GM19240 (cell line): ENCODE measurements at regions not wholly inside any gene's neighbourhood (a gene's known extent, or its start where the extent isn't known, plus 50 kb on each side); places are given as distances from the start of the nearest gene placed in this dataset.
"Not testable (repeated sequence)": the region's sequence is repeated elsewhere in the genome, so short reads cannot be mapped to it uniquely, and the experiment has no call there.

Experiments
- DNase-seq: peaks from one replicate; pipeline ENCODE4 v3.0.0; 2011; ENCODE audit warnings: low spot score; ENCODE audit not compliant: insufficient read length

GRCh38 chr11:95443386-95443785 lies 212.4 kb upstream of the SESN3 start:
- peak; percentile 8 for DNase-seq

- DNase-seq: no peak
These were observed 211.6 kb upstream of the SESN3 start for GRCh38 chr11:95442531-95443050.

- no peak for DNase-seq
These were observed 204.8 kb upstream of the SESN3 start for GRCh38 chr11:95435628-95436353.

- DNase-seq: no peak
These were observed 204.2 kb upstream of the SESN3 start for GRCh38 chr11:95435192-95435591.

- DNase-seq: no peak
These were observed 203.6 kb upstream of the SESN3 start for GRCh38 chr11:95434489-95435057.

- DNase-seq: no peak
These were observed 203.0 kb upstream of the SESN3 start for GRCh38 chr11:95434009-95434408.

GRCh38 chr11:95432714-95433503 lies 201.9 kb upstream of the SESN3 start:
- no peak for DNase-seq

GRCh38 chr11:95429376-95429907 lies 198.4 kb upstream of the SESN3 start:
- no peak for DNase-seq

- DNase-seq: no peak
These were observed 195.9 kb upstream of the SESN3 start for GRCh38 chr11:95426823-95427462.

- no peak for DNase-seq
These were observed 188.9 kb upstream of the SESN3 start for GRCh38 chr11:95419915-95420314.

GRCh38 chr11:95418916-95419315 lies 187.9 kb upstream of the SESN3 start:
- DNase-seq: no peak

- DNase-seq: no peak
These were observed 186.8 kb upstream of the SESN3 start for GRCh38 chr11:95417832-95418231.

- DNase-seq: no peak
These were observed 184.9 kb upstream of the SESN3 start for GRCh38 chr11:95415837-95416304.

- no peak for DNase-seq
These were observed 183.2 kb upstream of the SESN3 start for GRCh38 chr11:95414217-95414616.

- DNase-seq: no peak
These were observed 182.8 kb upstream of the SESN3 start for GRCh38 chr11:95413761-95414160.

- DNase-seq: no peak
These were observed 182.0 kb upstream of the SESN3 start for GRCh38 chr11:95413021-95413420.

GRCh38 chr11:95412074-95412473 lies 181.1 kb upstream of the SESN3 start:
- no peak for DNase-seq

GRCh38 chr11:95410707-95411106 lies 179.7 kb upstream of the SESN3 start:
- not testable (repeated sequence) for DNase-seq

- no peak for DNase-seq
These were observed 175.3 kb upstream of the SESN3 start for GRCh38 chr11:95406271-95406670.

GRCh38 chr11:95404370-95404769 lies 173.4 kb upstream of the SESN3 start:
- DNase-seq: no peak

- no peak for DNase-seq
These were observed 167.6 kb upstream of the SESN3 start for GRCh38 chr11:95398437-95399112.
